Stomach (tissue), 4 donors: ENCODE measurements at regions not wholly inside any gene's neighbourhood (a gene's known extent, or its start where the extent isn't known, plus 50 kb on each side); places are given as distances from the start of the nearest gene placed in this dataset.

Experiments used
- EP300 ChIP-seq: sonication (generic); formaldehyde crosslinking; IDR thresholded peaks from one replicate; pipeline ENCODE4 v1.6.1; 2017; ENCODE audit warnings: antibody characterized with exemption
- POLR2A ChIP-seq, 4 donors: fragments of 450-650 bp; IDR thresholded peaks; one replicate each; pipeline ENCODE4 v1.6.1; 2016; ENCODE audit warnings: antibody characterized with exemption in 4 of 4, control low read depth in 2 of 4, mild to moderate bottlenecking in 1 of 4, moderate library complexity in 1 of 4
- POLR2AphosphoS5 ChIP-seq, 3 donors: sonication (generic); formaldehyde crosslinking; IDR thresholded peaks; one replicate each; pipeline ENCODE4 v1.6.1; 2016; ENCODE audit warnings: antibody characterized with exemption in 3 of 3
- TF ChIP-seq, protein P1 (sequence below), 7 experiments: fragments of 450-650 bp in 4 of 7; fragments of 200-600 bp in 3 of 7; sonication (generic) in 3 of 7; IDR thresholded peaks; one replicate each; pipeline ENCODE4 v1.5.1; 2016 to 2019; ENCODE audit warnings: antibody characterized with exemption in 7 of 7, control low read depth in 2 of 7, mild to moderate bottlenecking in 1 of 7

DNA sequence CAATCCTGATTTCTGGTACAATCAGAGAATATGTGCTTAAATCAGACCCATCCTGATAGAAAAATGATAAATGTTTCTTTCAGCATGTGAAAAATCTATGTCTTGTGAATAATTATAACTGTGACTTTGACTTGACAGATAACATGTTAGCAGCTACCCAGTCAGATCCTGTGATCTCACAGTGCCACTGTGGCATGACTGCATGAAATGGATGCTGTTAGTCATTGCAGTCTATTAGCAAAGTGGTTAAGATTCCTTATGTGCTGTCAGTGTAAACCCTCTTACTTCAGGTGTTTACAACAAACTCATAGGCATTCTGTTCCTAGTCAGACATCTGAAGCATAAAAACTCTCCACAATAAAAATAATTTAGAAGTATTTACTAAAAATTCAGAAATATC, 244.6 kb upstream of the RND3 start:
- TF ChIP-seq POLR2AphosphoS5 (IDR thresholded peaks at IDR 0.05) (no peak), EP300 (no peak), POLR2A (IDR thresholded peaks at IDR 0.05) (no peak)
- TF ChIP-seq, protein P1, sequence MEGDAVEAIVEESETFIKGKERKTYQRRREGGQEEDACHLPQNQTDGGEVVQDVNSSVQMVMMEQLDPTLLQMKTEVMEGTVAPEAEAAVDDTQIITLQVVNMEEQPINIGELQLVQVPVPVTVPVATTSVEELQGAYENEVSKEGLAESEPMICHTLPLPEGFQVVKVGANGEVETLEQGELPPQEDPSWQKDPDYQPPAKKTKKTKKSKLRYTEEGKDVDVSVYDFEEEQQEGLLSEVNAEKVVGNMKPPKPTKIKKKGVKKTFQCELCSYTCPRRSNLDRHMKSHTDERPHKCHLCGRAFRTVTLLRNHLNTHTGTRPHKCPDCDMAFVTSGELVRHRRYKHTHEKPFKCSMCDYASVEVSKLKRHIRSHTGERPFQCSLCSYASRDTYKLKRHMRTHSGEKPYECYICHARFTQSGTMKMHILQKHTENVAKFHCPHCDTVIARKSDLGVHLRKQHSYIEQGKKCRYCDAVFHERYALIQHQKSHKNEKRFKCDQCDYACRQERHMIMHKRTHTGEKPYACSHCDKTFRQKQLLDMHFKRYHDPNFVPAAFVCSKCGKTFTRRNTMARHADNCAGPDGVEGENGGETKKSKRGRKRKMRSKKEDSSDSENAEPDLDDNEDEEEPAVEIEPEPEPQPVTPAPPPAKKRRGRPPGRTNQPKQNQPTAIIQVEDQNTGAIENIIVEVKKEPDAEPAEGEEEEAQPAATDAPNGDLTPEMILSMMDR (IDR thresholded peaks at IDR 0.05) = no peak
